H9 (cell line): ENCODE measurements at regions not wholly inside any gene's neighbourhood (a gene's known extent, or its start where the extent isn't known, plus 50 kb on each side); places are given as distances from the start of the nearest gene placed in this dataset.
A peak's percentile ranks its signal among the peaks of the same experiment; 100 is the strongest.

Experiments used
- DNase-seq: peaks from one replicate; pipeline ENCODE4 v3.0.0-alpha.2; 2017
- H2AFZ ChIP-seq: one replicate; pipeline ENCODE4 v1.6.1; 2013; ENCODE audit warnings: mild to moderate bottlenecking, low read length, control low read depth, moderate library complexity
- H2AK5ac ChIP-seq: 2 replicates; pipeline ENCODE4 v1.6.1; 2013; ENCODE audit warnings: low read length, control low read depth, mixed read lengths; ENCODE audit not compliant: insufficient read length
- H2BK120ac ChIP-seq: one replicate; pipeline ENCODE4 v1.6.1; 2013; ENCODE audit warnings: low read depth, mild to moderate bottlenecking, low read length, control low read depth, inconsistent platforms; ENCODE audit not compliant: poor library complexity, severe bottlenecking
- H2BK12ac ChIP-seq: 2 replicates; pipeline ENCODE4 v1.6.1; 2013; ENCODE audit warnings: low read length, control low read depth, mixed read lengths, low read depth; ENCODE audit not compliant: insufficient read length
- H2BK15ac ChIP-seq: 2 replicates; pipeline ENCODE4 v1.6.1; 2013; ENCODE audit warnings: low read depth, low read length, control low read depth
- H2BK20ac ChIP-seq: one replicate; pipeline ENCODE4 v1.6.1; 2013; ENCODE audit warnings: low read depth, mild to moderate bottlenecking, low read length, control low read depth, inconsistent platforms; ENCODE audit not compliant: poor library complexity, severe bottlenecking
- H2BK5ac ChIP-seq: 2 replicates; pipeline ENCODE4 v1.6.1; 2013; ENCODE audit warnings: low read length, control low read depth, mixed read lengths; ENCODE audit not compliant: insufficient read length
- H3K14ac ChIP-seq: 2 replicates; pipeline ENCODE4 v1.6.1; 2013; ENCODE audit warnings: low read length, control low read depth; ENCODE audit not compliant: insufficient read depth
- H3K18ac ChIP-seq: 2 replicates; pipeline ENCODE4 v1.6.1; 2013; ENCODE audit warnings: low read depth, mild to moderate bottlenecking, mixed read lengths, low read length, control low read depth; ENCODE audit not compliant: insufficient read length
- H3K23ac ChIP-seq: 2 replicates; pipeline ENCODE4 v1.6.1; 2013; ENCODE audit warnings: low read length, control low read depth, mixed read lengths, low read depth; ENCODE audit not compliant: insufficient read length
- H3K23me2 ChIP-seq: 2 replicates; pipeline ENCODE4 v1.6.1; 2013; ENCODE audit warnings: low read depth, mild to moderate bottlenecking, mixed read lengths, low read length, control low read depth; ENCODE audit not compliant: insufficient read length, poor library complexity, severe bottlenecking
- H3K27ac ChIP-seq: 2 replicates; pipeline ENCODE4 v1.5.1; 2013; ENCODE audit warnings: low read length, control low read depth, mixed read lengths, low read depth; ENCODE audit not compliant: insufficient read length
- H3K27me3 ChIP-seq: 2 replicates; pipeline ENCODE4 v1.6.1; 2013; ENCODE audit warnings: low read length, control low read depth, inconsistent platforms; ENCODE audit not compliant: insufficient read depth
- H3K4ac ChIP-seq: 2 replicates; pipeline ENCODE4 v1.6.1; 2013; ENCODE audit warnings: low read depth, mild to moderate bottlenecking, control low read depth, inconsistent platforms, low read length, moderate library complexity
- H3K4me1 ChIP-seq: 2 replicates; pipeline ENCODE4 v1.6.1; 2013; ENCODE audit warnings: low read length, control low read depth, inconsistent platforms; ENCODE audit not compliant: insufficient read depth
- H3K4me2 ChIP-seq: 2 replicates; pipeline ENCODE4 v1.6.1; 2013; ENCODE audit warnings: low read length, control low read depth, mixed read lengths; ENCODE audit not compliant: insufficient read length, insufficient read depth
- H3K56ac ChIP-seq: 2 replicates; pipeline ENCODE4 v1.6.1; 2013; ENCODE audit warnings: low read depth, mild to moderate bottlenecking, mixed read lengths, low read length, control low read depth; ENCODE audit not compliant: insufficient read length
- H3K79me1 ChIP-seq: 2 replicates; pipeline ENCODE4 v1.6.1; 2013; ENCODE audit warnings: low read depth, mild to moderate bottlenecking, moderate library complexity, low read length, control low read depth, inconsistent platforms; ENCODE audit not compliant: insufficient read depth, poor library complexity, severe bottlenecking
- H3K79me2 ChIP-seq: 2 replicates; pipeline ENCODE4 v1.6.1; 2013; ENCODE audit warnings: low read length, control low read depth, inconsistent platforms; ENCODE audit not compliant: insufficient read depth
- H3K9ac ChIP-seq: 2 replicates; pipeline ENCODE4 v1.6.1; 2013; ENCODE audit warnings: low read length, control low read depth, mixed read lengths; ENCODE audit not compliant: insufficient read length; ENCODE audit errors: extremely low read depth
- H3K9me3 ChIP-seq: one replicate; pipeline ENCODE4 v1.6.1; 2013; ENCODE audit warnings: low read depth, low read length, inconsistent platforms; ENCODE audit not compliant: control insufficient read depth
- H3T11ph ChIP-seq: one replicate; pipeline ENCODE4 v1.6.1; 2013; ENCODE audit warnings: mild to moderate bottlenecking, low read length, control low read depth, inconsistent platforms
- H4K20me1 ChIP-seq: one replicate; pipeline ENCODE4 v1.6.1; 2013; ENCODE audit not compliant: control insufficient read depth, insufficient read length, insufficient read depth
- H4K5ac ChIP-seq: 2 replicates; pipeline ENCODE4 v1.6.1; 2013; ENCODE audit warnings: low read depth, mild to moderate bottlenecking, mixed read lengths, low read length, control low read depth; ENCODE audit not compliant: insufficient read length
- H4K8ac ChIP-seq: replicated peaks from 2 replicates; pipeline ENCODE4 v1.6.1; 2013; ENCODE audit warnings: low read length, control low read depth, mixed read lengths, low read depth; ENCODE audit not compliant: insufficient read length
- H4K91ac ChIP-seq: 2 replicates; pipeline ENCODE4 v1.6.1; 2013; ENCODE audit warnings: low read depth, mild to moderate bottlenecking, moderate library complexity, mixed read lengths, low read length, control low read depth; ENCODE audit not compliant: insufficient read length
- H3K27ac Mint-ChIP-seq, 3 experiments: 2 replicates in 2 of 3; 3 replicates in 1 of 3; pipeline ENCODE4 v1.8.0; 2020 to 2021; ENCODE audit warnings: mixed read lengths in 3 of 3, mild to moderate bottlenecking in 1 of 3, moderate library complexity in 1 of 3
- H3K27me3 Mint-ChIP-seq: 2 replicates; pipeline ENCODE4 v1.8.0; 2021; ENCODE audit warnings: low read depth, mild to moderate bottlenecking, moderate library complexity, mixed read lengths
- H3K36me3 Mint-ChIP-seq, 3 experiments: 2 replicates in 2 of 3; 3 replicates in 1 of 3; pipeline ENCODE4 v1.8.0; 2020 to 2021; ENCODE audit warnings: low read depth in 3 of 3, mixed read lengths in 3 of 3; ENCODE audit not compliant: insufficient read depth in 1 of 3
- H3K4me1 Mint-ChIP-seq, 2 experiments: 2 replicates each; pipeline ENCODE4 v1.8.0; 2020; ENCODE audit warnings: mixed read lengths in 2 of 2
- H3K4me3 Mint-ChIP-seq, 2 experiments: 2 replicates in 1 of 2; 3 replicates in 1 of 2; pipeline ENCODE4 v1.8.0; 2020 to 2021; ENCODE audit warnings: mild to moderate bottlenecking in 2 of 2, mixed read lengths in 2 of 2, moderate library complexity in 1 of 2
- H3K9me3 Mint-ChIP-seq, 2 experiments: 2 replicates in 1 of 2; 3 replicates in 1 of 2; pipeline ENCODE4 v1.8.0; 2020; ENCODE audit warnings: mild to moderate bottlenecking in 2 of 2, mixed read lengths in 2 of 2, moderate library complexity in 1 of 2
- CTCF ChIP-seq: fragments of 200-600 bp; sonication (generic); conservative IDR thresholded peaks from 3 replicates; pipeline ENCODE4 v1.8.0; 2021; ENCODE audit warnings: antibody characterized with exemption, mild to moderate bottlenecking
- WGBS: extraction: QIAGEN DNeasy Blood & Tissue Kit; methylation state at CpG from one replicate; pipeline ENCODE4 v1.1.7; 2013; ENCODE audit warnings: missing lambda C conversion rate, low lambda C conversion rate, mixed read lengths; ENCODE audit not compliant: insufficient read length; ENCODE audit errors: extremely low coverage; 5-methylcytosine and 5-hydroxymethylcytosine counted together

DNA sequence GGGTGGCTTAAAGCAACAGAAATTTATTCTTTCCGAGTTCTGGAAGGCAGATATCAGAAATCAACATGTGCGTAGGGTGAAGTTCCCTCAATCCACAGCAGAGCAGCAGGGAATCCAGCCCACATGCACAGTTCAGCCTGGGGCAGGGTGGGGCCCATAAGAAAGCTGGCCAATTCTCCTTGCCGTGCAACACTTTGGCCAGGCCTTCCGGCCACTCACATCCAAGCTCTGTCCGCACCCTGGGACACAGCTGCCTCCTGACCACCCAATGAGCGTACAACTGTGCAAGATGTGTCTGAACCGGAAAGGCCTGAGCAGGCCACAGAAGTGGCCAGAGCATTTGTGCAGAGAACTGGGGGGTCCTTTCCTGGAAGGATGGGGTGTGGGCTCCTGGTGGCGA lies 274.9 kb downstream of the GADD45G start:
- peak; percentile 15 for DNase-seq
- no peak overlapping the region for H3K27ac Mint-ChIP-seq
- H4K8ac ChIP-seq = no peak overlapping the region

More for the DNA sequence above, 274.9 kb downstream of the GADD45G start:
- no peak overlapping the region for H3K18ac ChIP-seq
- H3K9ac ChIP-seq = no peak overlapping the region
- H3K4ac ChIP-seq = no peak overlapping the region
- no peaks in the 10 kb centered on the region for H3K23me2 ChIP-seq
- H3K23ac ChIP-seq = no peak overlapping the region
- no peak for TF ChIP-seq CTCF
- Mint-ChIP-seq H3K27me3 (peaks cover 2% of the 10 kb centered on the region; the same call in 1 of the 2 replicates), H3K4me3 (no peak overlapping the region), H3K9me3 (no peaks in the 10 kb centered on the region), H3K36me3 (no peaks in the 10 kb centered on the region; a peak in 1 of 7 replicates), H3K4me1 (peaks cover 0 to 7% of the 10 kb centered on the region in 2 experiments; a peak in 2 of 4 replicates)
- no peak overlapping the region for H3K4me2 ChIP-seq
- no peak overlapping the region for H2AFZ ChIP-seq
- no CpG with 5 or more reads among the region's 8 CpGs for WGBS
- H3K79me2 ChIP-seq = no peaks in the 10 kb centered on the region
- no peaks in the 10 kb centered on the region for H3K27me3 ChIP-seq
- H4K91ac ChIP-seq = no peak overlapping the region
- no peak overlapping the region for H3T11ph ChIP-seq
- no peak overlapping the region for H3K56ac ChIP-seq
- H2BK15ac ChIP-seq = no peak overlapping the region
- H2BK120ac ChIP-seq = no peak overlapping the region
- no peak overlapping the region for H2BK20ac ChIP-seq
- no peak overlapping the region for H2AK5ac ChIP-seq
- H4K20me1 ChIP-seq = no peaks in the 10 kb centered on the region
- no peaks in the 10 kb centered on the region for H3K79me1 ChIP-seq
- H4K5ac ChIP-seq = no peak overlapping the region
- H3K14ac ChIP-seq = no peak overlapping the region; the same call in 1 of the 2 replicates
- no peaks in the 10 kb centered on the region for H3K4me1 ChIP-seq
- no peaks in the 10 kb centered on the region for H3K9me3 ChIP-seq
- no peak overlapping the region for H2BK12ac ChIP-seq
- no peak overlapping the region for H3K27ac ChIP-seq
- H2BK5ac ChIP-seq = no peak overlapping the region
